PC-9 (cell line): ENCODE measurements at regions not wholly inside any gene's neighbourhood (a gene's known extent, or its start where the extent isn't known, plus 50 kb on each side); places are given as distances from the start of the nearest gene placed in this dataset.

Source experiments
- BruUV-seq: library from RNA; stranded (reverse); fragments of 400-500 nt; replicated peaks from 2 replicates; lab custom pipeline; 2021; lab: Mats Ljungman, UMichigan
- CTCF ChIA-PET: fragments of 300-600 bp; sonication (Branson Sonifier 250); formaldehyde crosslinking; loops from one replicate; lab custom pipeline; 2022; ENCODE audit warnings: antibody characterized with exemption; lab: Charles Lee
- POLR2A ChIA-PET: fragments of 300-600 bp; sonication (Branson Sonifier 250); formaldehyde crosslinking; loops from one replicate; lab custom pipeline; 2022; ENCODE audit warnings: antibody characterized with exemption; ENCODE audit not compliant: unreplicated experiment; lab: Charles Lee
- DNase-seq, 2 experiments: peaks; one replicate each; pipeline versions ENCODE4 v3.0.0 to v3.0.0-alpha.2; 2015 to 2022; ENCODE audit warnings: mixed read lengths in 1 of 2
- H2AFZ ChIP-seq: fragments of 200-600 bp; sonication (generic); 2 replicates; pipeline ENCODE4 v1.8.1; 2017; ENCODE audit warnings: antibody characterized with exemption
- H3F3A ChIP-seq: fragments of 200-600 bp; sonication (generic); 2 replicates; pipeline ENCODE4 v1.8.1; 2017; ENCODE audit warnings: antibody characterized with exemption, mild to moderate bottlenecking, low read depth; ENCODE audit not compliant: insufficient read depth
- H3K27ac ChIP-seq: fragments of 200-600 bp; sonication (generic); 2 replicates; pipeline ENCODE4 v1.6.1; 2016; ENCODE audit warnings: mixed run types
- H3K27me3 ChIP-seq: fragments of 200-600 bp; sonication (generic); 2 replicates; pipeline ENCODE4 v1.6.1; 2016; ENCODE audit warnings: low read depth, mixed run types; ENCODE audit not compliant: insufficient read depth
- H3K36me3 ChIP-seq: fragments of 200-600 bp; sonication (generic); 2 replicates; pipeline ENCODE4 v1.6.1; 2016; ENCODE audit warnings: low read depth, mixed run types
- H3K4me1 ChIP-seq: fragments of 200-600 bp; sonication (generic); replicated peaks from 2 replicates; pipeline ENCODE4 v1.6.1; 2016; ENCODE audit warnings: mixed run types; ENCODE audit not compliant: insufficient read depth
- H3K4me2 ChIP-seq: fragments of 200-600 bp; sonication (generic); 2 replicates; pipeline ENCODE4 v1.6.1; 2017; ENCODE audit warnings: mixed run types
- H3K4me3 ChIP-seq: fragments of 200-600 bp; sonication (generic); 2 replicates; pipeline ENCODE4 v1.6.1; 2016; ENCODE audit warnings: mixed run types
- H3K79me2 ChIP-seq: fragments of 200-600 bp; sonication (generic); 2 replicates; pipeline ENCODE4 v1.6.1; 2017; ENCODE audit warnings: low read depth, mixed run types
- H3K9me2 ChIP-seq: fragments of 200-600 bp; sonication (generic); 2 replicates; pipeline ENCODE4 v1.8.1; 2017; ENCODE audit warnings: mild to moderate bottlenecking; ENCODE audit not compliant: insufficient read depth
- H3K9me3 ChIP-seq: fragments of 200-600 bp; sonication (generic); 2 replicates; pipeline ENCODE4 v1.8.1; 2016; ENCODE audit warnings: low read depth; ENCODE audit not compliant: insufficient read depth
- H4K20me1 ChIP-seq: fragments of 200-600 bp; sonication (generic); 2 replicates; pipeline ENCODE4 v1.8.1; 2017; ENCODE audit not compliant: insufficient read depth
- EZH2 ChIP-seq: fragments of 200-600 bp; sonication (generic); IDR thresholded peaks from 2 replicates; pipeline ENCODE4 v1.8.0; 2017; ENCODE audit warnings: antibody characterized with exemption, low read depth
- intact Hi-C: fragments of 100-400 bp; cut with micrococcal nuclease; formaldehyde crosslinking; loops from one replicate; pipeline ENCODE4 v1.10.0; 2022; ENCODE audit not compliant: unreplicated experiment
- TF ChIP-seq, protein P1 (sequence below): fragments of 200-600 bp; sonication (generic); conservative IDR thresholded peaks from 2 replicates; pipeline ENCODE4 v1.6.1; 2017; ENCODE audit warnings: mixed run types, antibody characterized with exemption, mild to moderate bottlenecking, moderate library complexity

DNA sequence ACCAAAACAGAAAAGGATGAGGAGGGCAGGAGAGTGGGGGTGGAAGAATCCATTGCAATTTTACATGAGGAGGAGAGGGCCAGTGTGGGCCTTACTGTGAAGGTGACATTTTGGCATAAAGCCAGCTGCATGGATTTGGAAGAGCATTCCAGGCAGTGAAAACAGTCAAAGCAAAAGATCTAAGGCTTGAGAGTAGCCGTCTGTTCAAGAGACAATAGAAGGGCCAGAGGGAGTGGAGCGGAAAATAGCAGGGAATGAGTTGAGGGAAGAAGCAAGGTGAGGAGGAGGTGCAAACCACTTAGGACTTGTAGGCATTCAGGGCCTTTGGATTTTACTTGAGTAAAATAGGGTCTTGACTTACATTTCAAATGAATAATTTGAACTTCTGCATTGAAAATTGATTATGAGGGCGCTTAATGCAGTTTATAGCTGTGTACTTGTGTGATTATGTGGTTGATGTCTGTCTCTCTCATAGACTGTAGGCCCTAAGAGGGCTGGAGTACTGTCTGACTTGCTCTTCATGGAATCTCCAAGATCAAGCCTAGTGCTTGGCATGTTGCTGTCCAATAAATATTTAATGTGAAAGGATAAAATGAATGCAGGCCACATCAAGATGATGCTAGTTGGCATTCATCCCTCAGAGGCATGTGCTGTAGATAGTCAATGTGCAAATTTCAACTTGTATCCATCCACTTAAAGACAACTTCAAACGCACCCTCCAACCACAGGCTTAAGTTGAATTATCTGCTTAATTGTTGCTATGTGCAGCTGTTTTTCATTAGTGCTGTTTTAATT lies 772.1 kb upstream of the RBFOX1 start:
- no TSS peak for BruUV-seq
- intact Hi-C loops: no loop called here
- H3K79me2 ChIP-seq: no peaks in the 10 kb centered on the region
- H3K4me3 ChIP-seq: no peak overlapping the region
- H3K27ac ChIP-seq: no peak overlapping the region
- H3K4me2 ChIP-seq: no peak overlapping the region
- no peaks in the 10 kb centered on the region for H3K9me2 ChIP-seq
- CTCF ChIA-PET: no interaction called here
- H2AFZ ChIP-seq: no peak overlapping the region
- no peaks in the 10 kb centered on the region for H3K4me1 ChIP-seq
- no peaks in the 10 kb centered on the region for H3F3A ChIP-seq
- no peak for TF ChIP-seq EZH2
- TF ChIP-seq, protein P1, sequence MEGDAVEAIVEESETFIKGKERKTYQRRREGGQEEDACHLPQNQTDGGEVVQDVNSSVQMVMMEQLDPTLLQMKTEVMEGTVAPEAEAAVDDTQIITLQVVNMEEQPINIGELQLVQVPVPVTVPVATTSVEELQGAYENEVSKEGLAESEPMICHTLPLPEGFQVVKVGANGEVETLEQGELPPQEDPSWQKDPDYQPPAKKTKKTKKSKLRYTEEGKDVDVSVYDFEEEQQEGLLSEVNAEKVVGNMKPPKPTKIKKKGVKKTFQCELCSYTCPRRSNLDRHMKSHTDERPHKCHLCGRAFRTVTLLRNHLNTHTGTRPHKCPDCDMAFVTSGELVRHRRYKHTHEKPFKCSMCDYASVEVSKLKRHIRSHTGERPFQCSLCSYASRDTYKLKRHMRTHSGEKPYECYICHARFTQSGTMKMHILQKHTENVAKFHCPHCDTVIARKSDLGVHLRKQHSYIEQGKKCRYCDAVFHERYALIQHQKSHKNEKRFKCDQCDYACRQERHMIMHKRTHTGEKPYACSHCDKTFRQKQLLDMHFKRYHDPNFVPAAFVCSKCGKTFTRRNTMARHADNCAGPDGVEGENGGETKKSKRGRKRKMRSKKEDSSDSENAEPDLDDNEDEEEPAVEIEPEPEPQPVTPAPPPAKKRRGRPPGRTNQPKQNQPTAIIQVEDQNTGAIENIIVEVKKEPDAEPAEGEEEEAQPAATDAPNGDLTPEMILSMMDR: no peak
- no peaks in the 10 kb centered on the region for H4K20me1 ChIP-seq
- no peaks in the 10 kb centered on the region for H3K36me3 ChIP-seq
- no peak for DNase-seq
- POLR2A ChIA-PET: no interaction called here
- peaks cover 9% of the 10 kb centered on the region; the same call in 1 of the 2 replicates for H3K27me3 ChIP-seq
- no peaks in the 10 kb centered on the region for H3K9me3 ChIP-seq

DNA sequence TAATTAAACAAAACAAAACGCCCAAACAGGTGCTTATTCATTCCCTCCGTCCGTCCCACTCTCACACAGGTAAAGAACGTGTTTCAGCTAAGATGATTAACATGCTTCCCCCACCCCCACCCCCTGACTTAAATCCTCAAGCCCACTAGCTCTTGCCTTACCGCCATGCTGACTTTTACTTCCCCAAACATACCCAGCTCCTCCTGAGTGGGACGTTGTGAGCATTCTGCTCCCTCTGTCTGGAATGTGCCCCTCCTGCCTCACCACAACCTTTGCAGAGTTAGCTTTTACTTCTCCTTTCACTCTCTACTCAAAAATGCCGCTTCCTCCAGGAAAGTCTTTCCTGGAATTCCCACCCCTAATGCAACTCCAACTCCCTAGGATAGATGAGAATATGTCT lies 774.0 kb upstream of the RBFOX1 start:
- Histone ChIP-seq H3K9me3 (no peaks in the 10 kb centered on the region; the same call in 1 of the 2 replicates), H3K4me2 (no peak overlapping the region), H3K27ac (no peak overlapping the region), H3K36me3 (no peaks in the 10 kb centered on the region), H3K79me2 (no peaks in the 10 kb centered on the region), H3K4me1 (no peaks in the 10 kb centered on the region), H4K20me1 (no peaks in the 10 kb centered on the region), H3F3A (no peaks in the 10 kb centered on the region), H3K4me3 (no peak overlapping the region), H3K9me2 (no peaks in the 10 kb centered on the region), H3K27me3 (peaks cover 25% of the 10 kb centered on the region), H2AFZ (no peak overlapping the region)
- ChIA-PET POLR2A (no interaction called here), CTCF (no interaction called here)
- TF ChIP-seq, protein P1: no peak
- TF ChIP-seq EZH2: no peak
- DNase-seq: no peak
- intact Hi-C loops: no loop called here
- BruUV-seq: no TSS peak

DNA sequence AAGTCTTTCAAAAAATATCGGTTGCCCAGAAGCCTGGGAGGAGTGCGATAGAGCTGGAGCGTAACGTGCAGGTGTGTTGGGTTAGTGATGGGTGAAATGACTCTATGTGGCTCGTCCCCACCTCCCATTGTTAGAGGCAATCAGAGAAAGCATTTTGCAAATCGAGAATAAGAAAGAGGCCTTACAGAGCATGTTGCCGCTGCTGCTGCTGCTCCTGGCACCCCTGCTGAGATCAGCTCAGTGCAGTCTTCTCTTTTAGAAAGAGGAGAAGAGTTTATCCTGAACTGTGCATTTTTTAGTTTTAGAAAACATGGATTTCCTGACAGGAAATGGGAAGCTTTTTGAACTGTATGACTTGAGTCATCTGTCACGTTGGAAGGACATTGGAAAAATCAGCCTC lies 774.5 kb upstream of the RBFOX1 start:
- ChIA-PET POLR2A (no interaction called here), CTCF (no interaction called here)
- Histone ChIP-seq H3K9me2 (no peaks in the 10 kb centered on the region), H3K27me3 (peaks cover 27% of the 10 kb centered on the region), H3K79me2 (no peaks in the 10 kb centered on the region), H3K4me3 (no peak overlapping the region), H3K4me2 (no peak overlapping the region), H3K36me3 (no peaks in the 10 kb centered on the region), H3K4me1 (no peaks in the 10 kb centered on the region), H3K9me3 (no peaks in the 10 kb centered on the region; the same call in 1 of the 2 replicates), H3K27ac (no peak overlapping the region), H4K20me1 (no peaks in the 10 kb centered on the region), H3F3A (no peaks in the 10 kb centered on the region), H2AFZ (no peak overlapping the region)
- no TSS peak for BruUV-seq
- intact Hi-C loops: no loop called here
- DNase-seq: no peak
- TF ChIP-seq, protein P1: no peak
- no peak for TF ChIP-seq EZH2
